BE2C (cell line): ENCODE measurements at regions not wholly inside any gene's neighbourhood (a gene's known extent, or its start where the extent isn't known, plus 50 kb on each side); places are given as distances from the start of the nearest gene placed in this dataset.

ENCODE experiments used
- DNase-seq: peaks from one replicate; pipeline ENCODE4 v3.0.0-alpha.2; 2020
- H3K27me3 ChIP-seq: fragments of 250-450 bp; sonication (Bioruptor Pico); 2 replicates; pipeline ENCODE4 v1.5.1; 2020; ENCODE audit warnings: mild to moderate bottlenecking
- H3K36me3 ChIP-seq: fragments of 250-450 bp; sonication (Bioruptor Pico); 2 replicates; pipeline ENCODE4 v1.5.1; 2020; ENCODE audit warnings: mild to moderate bottlenecking
- H3K4me1 ChIP-seq: fragments of 250-450 bp; sonication (Bioruptor Pico); 2 replicates; pipeline ENCODE4 v1.5.1; 2020
- H3K4me3 ChIP-seq: 2 replicates; pipeline ENCODE4 v1.5.1; 2011; ENCODE audit warnings: low read depth, low read length
- H3K9me3 ChIP-seq: fragments of 250-450 bp; sonication (Bioruptor Pico); 2 replicates; pipeline ENCODE4 v1.5.1; 2020
- CTCF ChIP-seq: IDR thresholded peaks from 2 replicates; pipeline ENCODE4 v1.5.1; 2012; ENCODE audit warnings: mild to moderate bottlenecking, low read depth, low read length

GRCh38 chr5:89883967-89884366, 525.6 kb downstream of the CETN3 start:
- no peak for DNase-seq
- Histone ChIP-seq H3K4me3 (no peak overlapping the region), H3K27me3 (no peaks in the 10 kb centered on the region), H3K4me1 (no peaks in the 10 kb centered on the region), H3K36me3 (no peaks in the 10 kb centered on the region), H3K9me3 (no peaks in the 10 kb centered on the region)
- no peak for TF ChIP-seq CTCF

- no peaks in the 10 kb centered on the region for H3K9me3 ChIP-seq
- DNase-seq = no peak
- no peaks in the 10 kb centered on the region for H3K4me1 ChIP-seq
- no peaks in the 10 kb centered on the region for H3K36me3 ChIP-seq
- TF ChIP-seq CTCF = no peak
- no peaks in the 10 kb centered on the region for H3K27me3 ChIP-seq
- no peak overlapping the region for H3K4me3 ChIP-seq
Observed at GRCh38 chr5:89878140-89879132, 531.1 kb downstream of the CETN3 start.

- no peak overlapping the region for H3K4me3 ChIP-seq
- no peaks in the 10 kb centered on the region for H3K4me1 ChIP-seq
- no peak for DNase-seq
- no peaks in the 10 kb centered on the region for H3K9me3 ChIP-seq
- TF ChIP-seq CTCF = no peak
- H3K36me3 ChIP-seq = no peaks in the 10 kb centered on the region
- H3K27me3 ChIP-seq = no peaks in the 10 kb centered on the region
Observed at GRCh38 chr5:89871906-89872305, 537.6 kb downstream of the CETN3 start.

GRCh38 chr5:89869346-89869745, 540.2 kb downstream of the CETN3 start:
- Histone ChIP-seq H3K27me3 (no peaks in the 10 kb centered on the region), H3K4me1 (no peaks in the 10 kb centered on the region), H3K36me3 (no peaks in the 10 kb centered on the region), H3K4me3 (no peak overlapping the region), H3K9me3 (no peaks in the 10 kb centered on the region)
- no peak for DNase-seq
- no peak for TF ChIP-seq CTCF

GRCh38 chr5:89866410-89866809, 543.1 kb downstream of the CETN3 start:
- H3K9me3 ChIP-seq = no peaks in the 10 kb centered on the region
- H3K4me3 ChIP-seq = no peak overlapping the region
- no peaks in the 10 kb centered on the region for H3K27me3 ChIP-seq
- no peak for DNase-seq
- no peaks in the 10 kb centered on the region for H3K36me3 ChIP-seq
- TF ChIP-seq CTCF = no peak
- H3K4me1 ChIP-seq = no peaks in the 10 kb centered on the region

- Histone ChIP-seq H3K4me3 (no peak overlapping the region), H3K27me3 (no peaks in the 10 kb centered on the region), H3K4me1 (no peaks in the 10 kb centered on the region), H3K9me3 (no peaks in the 10 kb centered on the region), H3K36me3 (no peaks in the 10 kb centered on the region)
- DNase-seq = no peak
- no peak for TF ChIP-seq CTCF
Observed at GRCh38 chr5:89864941-89865340, 544.6 kb downstream of the CETN3 start.
